Spleen (tissue), 11 donors: ENCODE measurements at regions not wholly inside any gene's neighbourhood (a gene's known extent, or its start where the extent isn't known, plus 50 kb on each side); places are given as distances from the start of the nearest gene placed in this dataset.
A peak's percentile ranks its signal among the peaks of the same experiment; 100 is the strongest.
"Not testable (repeated sequence)": the region's sequence is repeated elsewhere in the genome, so short reads cannot be mapped to it uniquely, and the experiment has no call there.

Source experiments
- DNase-seq: peaks from one replicate; pipeline ENCODE4 v3.0.0-alpha.2; 2020
- H3K27ac ChIP-seq, 8 donors: fragments of 200-600 bp; sonication (generic) in 7 of 8; 1 replicate in 4 of 8; 2 replicates in 4 of 8; pipeline versions ENCODE4 v1.5.0 to v1.8.0; 2016 to 2021; ENCODE audit warnings: inconsistent platforms in 4 of 8, mild to moderate bottlenecking in 4 of 8, moderate library complexity in 1 of 8
- H3K27me3 ChIP-seq, 7 donors: fragments of 200-600 bp; sonication (generic) in 6 of 7; replicated peaks in 1 of 7; 1 replicate in 4 of 7; 2 replicates in 3 of 7; pipeline versions ENCODE4 v1.5.0 to v1.8.0; 2016 to 2021; ENCODE audit warnings: inconsistent platforms in 3 of 7, mild to moderate bottlenecking in 1 of 7
- H3K36me3 ChIP-seq, 6 donors: fragments of 200-600 bp; sonication (generic) in 5 of 6; 1 replicate in 4 of 6; 2 replicates in 2 of 6; pipeline versions ENCODE4 v1.5.0 to v1.8.0; 2016 to 2021; ENCODE audit warnings: inconsistent platforms in 2 of 6
- H3K4me1 ChIP-seq, 6 donors: fragments of 200-600 bp; sonication (generic) in 5 of 6; 1 replicate in 3 of 6; 2 replicates in 3 of 6; pipeline versions ENCODE4 v1.5.0 to v1.8.0; 2016 to 2021; ENCODE audit warnings: inconsistent platforms in 3 of 6
- H3K4me3 ChIP-seq, 8 donors: fragments of 200-600 bp; sonication (generic) in 7 of 8; 1 replicate in 4 of 8; 2 replicates in 4 of 8; pipeline versions ENCODE4 v1.5.0 to v1.8.0; 2016 to 2021; ENCODE audit warnings: inconsistent platforms in 4 of 8, mild to moderate bottlenecking in 4 of 8, moderate library complexity in 2 of 8
- H3K9me3 ChIP-seq, 8 donors: fragments of 200-600 bp; sonication (generic) in 7 of 8; 1 replicate in 4 of 8; 2 replicates in 4 of 8; pipeline versions ENCODE4 v1.5.0 to v1.8.0; 2016 to 2021; ENCODE audit warnings: inconsistent platforms in 4 of 8
- WGBS, 5 donors: extraction: QIAGEN DNeasy Blood & Tissue Kit in 3 of 5; methylation state at CpG; one replicate each; pipeline versions ENCODE4 v1.1.5 to v1.1.7; 2013 to 2018; 5-methylcytosine and 5-hydroxymethylcytosine counted together
- intact Hi-C: fragments of 100-400 bp; cut with DNase I; formaldehyde crosslinking; loops from one replicate; pipeline ENCODE4 v1.15.0; 2023; ENCODE audit warnings: low total_unique reads
- donor health status: healthy with polysubstance abuse.
- donor health status: DM: no; HTN: no; CAD: no; lungs with moderate emphysema.
- donor health status: DM: no; HTN: no; CAD: no.
- donor health status: Bipolar disorder and iron deficiency.
- donor health status: healthy.
- donor health status: DM: no; HTN: no; CAD: no.
- donor health status: DM: yes; HTN: yes; CAD: no.

- WGBS, 5 donors, result no CpG with 5 or more reads among the region's 4 CpGs
Measured at GRCh38 chr9:66720845-66721244, 179.7 kb upstream of the ZNF658 start.

GRCh38 chr9:66727540-66727939 is 173.0 kb upstream of the ZNF658 start:
- H3K9me3 ChIP-seq, DNase-seq, H3K4me1 ChIP-seq, intact Hi-C loops, H3K27ac ChIP-seq, H3K27me3 ChIP-seq, H3K4me3 ChIP-seq, H3K36me3 ChIP-seq: not testable (repeated sequence)

More at GRCh38 chr9:66720845-66721244, 179.7 kb upstream of the ZNF658 start:
- H3K9me3 ChIP-seq, H3K4me1 ChIP-seq, H3K4me3 ChIP-seq, H3K27ac ChIP-seq, DNase-seq, H3K36me3 ChIP-seq, H3K27me3 ChIP-seq, intact Hi-C loops: not testable (repeated sequence)

- H3K4me3 ChIP-seq, H3K27ac ChIP-seq, H3K27me3 ChIP-seq, H3K9me3 ChIP-seq, intact Hi-C loops, H3K36me3 ChIP-seq, H3K4me1 ChIP-seq: not testable (repeated sequence)
- DNase-seq, result peak; percentile 42
Measured at GRCh38 chr9:66736686-66737085, 163.8 kb upstream of the ZNF658 start.

GRCh38 chr9:66738418-66738817 is 162.1 kb upstream of the ZNF658 start:
- H3K9me3 ChIP-seq, H3K36me3 ChIP-seq, H3K4me3 ChIP-seq, H3K27me3 ChIP-seq, H3K27ac ChIP-seq, DNase-seq, intact Hi-C loops, H3K4me1 ChIP-seq: not testable (repeated sequence)
- 76 to 100% (median 87%) methylated on average over 1 of the region's 1 CpG for WGBS, 5 donors

GRCh38 chr9:66740136-66740535 is 160.4 kb upstream of the ZNF658 start:
- H3K4me1 ChIP-seq, H3K27me3 ChIP-seq, intact Hi-C loops, DNase-seq, H3K9me3 ChIP-seq, H3K27ac ChIP-seq, H3K36me3 ChIP-seq, H3K4me3 ChIP-seq: not testable (repeated sequence)
- no CpG with 5 or more reads among the region's 4 CpGs for WGBS, 5 donors

- H3K27me3 ChIP-seq, intact Hi-C loops, H3K27ac ChIP-seq, H3K9me3 ChIP-seq, H3K36me3 ChIP-seq, DNase-seq, H3K4me3 ChIP-seq, H3K4me1 ChIP-seq: not testable (repeated sequence)
- WGBS, 5 donors, result 83 to 100% (median 92%) methylated on average over 7 to 15 of the region's 27 CpGs
Measured at GRCh38 chr9:66745846-66746245, 154.7 kb upstream of the ZNF658 start.

- H3K9me3 ChIP-seq, intact Hi-C loops, H3K4me1 ChIP-seq, H3K27me3 ChIP-seq, H3K36me3 ChIP-seq, H3K4me3 ChIP-seq, H3K27ac ChIP-seq, DNase-seq: not testable (repeated sequence)
- WGBS, 5 donors, result 89 to 96% (median 92%) methylated on average over 7 to 9 of the region's 15 CpGs
Measured at GRCh38 chr9:66752324-66752923, 148.1 kb upstream of the ZNF658 start.

GRCh38 chr9:66759825-66760492 is 140.6 kb upstream of the ZNF658 start:
- intact Hi-C loops, H3K27me3 ChIP-seq, H3K27ac ChIP-seq, H3K9me3 ChIP-seq, DNase-seq, H3K4me1 ChIP-seq, H3K36me3 ChIP-seq, H3K4me3 ChIP-seq: not testable (repeated sequence)
- 12 to 62% (median 41%) methylated on average over 2 to 3 of the region's 7 CpGs; no CpG with 5 or more reads in 2 of the 5 donors for WGBS, 5 donors

GRCh38 chr9:66764799-66765493 is 135.6 kb upstream of the ZNF658 start:
- H3K27ac ChIP-seq, result not testable (repeated sequence)

GRCh38 chr9:66765531-66765930 is 135.0 kb upstream of the ZNF658 start:
- not testable (repeated sequence) for DNase-seq

More at GRCh38 chr9:66764799-66765493, 135.6 kb upstream of the ZNF658 start:
- H3K4me3 ChIP-seq, H3K9me3 ChIP-seq, H3K4me1 ChIP-seq, H3K27me3 ChIP-seq, intact Hi-C loops, DNase-seq, H3K36me3 ChIP-seq: not testable (repeated sequence)
- no CpG with 5 or more reads among the region's 3 CpGs for WGBS, 5 donors

GRCh38 chr9:66771504-66771903 is 129.0 kb upstream of the ZNF658 start:
- H3K36me3 ChIP-seq, intact Hi-C loops, H3K27me3 ChIP-seq, H3K9me3 ChIP-seq, DNase-seq, H3K27ac ChIP-seq, H3K4me3 ChIP-seq, H3K4me1 ChIP-seq: not testable (repeated sequence)
- 3 to 11% methylated on average over 1 of the region's 2 CpGs; no CpG with 5 or more reads in 3 of the 5 donors for WGBS, 5 donors

More at GRCh38 chr9:66765531-66765930, 135.0 kb upstream of the ZNF658 start:
- WGBS, 5 donors, result no CpG with 5 or more reads among the region's 2 CpGs
- H3K4me3 ChIP-seq, H3K36me3 ChIP-seq, H3K27me3 ChIP-seq, H3K27ac ChIP-seq, H3K9me3 ChIP-seq, H3K4me1 ChIP-seq, intact Hi-C loops: not testable (repeated sequence)
